ENCODE measurements at regions not wholly inside any gene's neighbourhood (a gene's known extent, or its start where the extent isn't known, plus 50 kb on each side); places are given as distances from the start of the nearest gene placed in this dataset.

DNA sequence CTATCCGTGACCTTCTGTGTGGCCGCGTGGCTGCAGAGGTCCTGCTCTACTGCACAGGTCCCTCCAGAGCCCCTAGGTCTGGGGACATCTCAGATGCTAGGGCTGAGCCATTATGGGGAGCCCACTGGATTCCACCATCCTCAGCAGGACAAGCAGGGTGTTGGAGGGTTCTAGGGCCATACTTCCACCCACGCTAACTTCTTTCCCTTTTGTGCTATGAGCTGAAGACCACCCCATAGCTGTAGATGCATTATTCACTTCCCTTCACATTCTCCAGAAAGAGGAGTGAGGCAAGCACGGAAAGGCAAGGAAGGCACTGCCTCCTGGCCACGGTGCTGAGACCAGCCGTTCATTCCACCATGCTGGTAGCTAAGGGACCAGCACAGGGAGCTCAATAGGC, 149.5 kb upstream of the MYCN start:
- H3K4me1 ChIP-seq (ENCODE audit: control insufficient read depth, extremely low read depth, insufficient read depth, low read length) = no peaks in the 10 kb centered on the region
- no peaks in the 10 kb centered on the region for H3K79me2 ChIP-seq (ENCODE audit: control insufficient read depth, insufficient read depth, low read length)
- H3K9ac ChIP-seq (ENCODE audit: insufficient read depth, low read length) = no peak overlapping the region
- no peaks in the 10 kb centered on the region for H3K9me3 ChIP-seq (ENCODE audit: control insufficient read depth, insufficient read depth, low read depth, low read length)
- H2AFZ ChIP-seq (ENCODE audit: low read length) = no peak overlapping the region
- no peaks in the 10 kb centered on the region for H3K36me3 ChIP-seq (ENCODE audit: control insufficient read depth, insufficient read depth, low read length)
- no peak overlapping the region for H3K27ac ChIP-seq (ENCODE audit: insufficient read depth, low read length)
- no peak for TF ChIP-seq EZH2 (IDR thresholded peaks at IDR 0.05; ENCODE audit: low read length, missing control alignments)
- TF ChIP-seq, protein P1, sequence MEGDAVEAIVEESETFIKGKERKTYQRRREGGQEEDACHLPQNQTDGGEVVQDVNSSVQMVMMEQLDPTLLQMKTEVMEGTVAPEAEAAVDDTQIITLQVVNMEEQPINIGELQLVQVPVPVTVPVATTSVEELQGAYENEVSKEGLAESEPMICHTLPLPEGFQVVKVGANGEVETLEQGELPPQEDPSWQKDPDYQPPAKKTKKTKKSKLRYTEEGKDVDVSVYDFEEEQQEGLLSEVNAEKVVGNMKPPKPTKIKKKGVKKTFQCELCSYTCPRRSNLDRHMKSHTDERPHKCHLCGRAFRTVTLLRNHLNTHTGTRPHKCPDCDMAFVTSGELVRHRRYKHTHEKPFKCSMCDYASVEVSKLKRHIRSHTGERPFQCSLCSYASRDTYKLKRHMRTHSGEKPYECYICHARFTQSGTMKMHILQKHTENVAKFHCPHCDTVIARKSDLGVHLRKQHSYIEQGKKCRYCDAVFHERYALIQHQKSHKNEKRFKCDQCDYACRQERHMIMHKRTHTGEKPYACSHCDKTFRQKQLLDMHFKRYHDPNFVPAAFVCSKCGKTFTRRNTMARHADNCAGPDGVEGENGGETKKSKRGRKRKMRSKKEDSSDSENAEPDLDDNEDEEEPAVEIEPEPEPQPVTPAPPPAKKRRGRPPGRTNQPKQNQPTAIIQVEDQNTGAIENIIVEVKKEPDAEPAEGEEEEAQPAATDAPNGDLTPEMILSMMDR (conservative IDR thresholded peaks at IDR 0.05 in 1 of 2, IDR thresholded peaks at IDR 0.05 in 1 of 2; ENCODE audit: low read depth in 1 of 2, low read length in 2 of 2) = no peak
- H3K4me2 ChIP-seq (ENCODE audit: extremely low read depth, insufficient read depth, low read length) = no peak overlapping the region
- H3K27me3 ChIP-seq (ENCODE audit: control insufficient read depth, insufficient read depth, low read length) = no peaks in the 10 kb centered on the region
- no peaks in the 10 kb centered on the region for H4K20me1 ChIP-seq (ENCODE audit: control insufficient read depth, extremely low read depth, insufficient read depth, low read length)
- H3K4me3 ChIP-seq (replicated peaks in 1 of 4; ENCODE audit: control extremely low read depth in 1 of 4, insufficient read depth in 1 of 4, low read depth in 3 of 4, low read length in 4 of 4) = no peak overlapping the region
- no peak for DNase-seq (ENCODE audit: low read depth in 2 of 2)

- Histone ChIP-seq H3K4me1 (ENCODE audit: control insufficient read depth, extremely low read depth, insufficient read depth, low read length) (no peaks in the 10 kb centered on the region), H2AFZ (ENCODE audit: low read length) (no peak overlapping the region), H3K9ac (ENCODE audit: insufficient read depth, low read length) (no peak overlapping the region), H3K4me2 (ENCODE audit: extremely low read depth, insufficient read depth, low read length) (no peak overlapping the region), H3K4me3 (replicated peaks in 1 of 4; ENCODE audit: control extremely low read depth in 1 of 4, insufficient read depth in 1 of 4, low read depth in 3 of 4, low read length in 4 of 4) (no peak overlapping the region), H3K27me3 (ENCODE audit: control insufficient read depth, insufficient read depth, low read length) (no peaks in the 10 kb centered on the region), H4K20me1 (ENCODE audit: control insufficient read depth, extremely low read depth, insufficient read depth, low read length) (no peaks in the 10 kb centered on the region), H3K79me2 (ENCODE audit: control insufficient read depth, insufficient read depth, low read length) (no peaks in the 10 kb centered on the region), H3K27ac (ENCODE audit: insufficient read depth, low read length) (no peak overlapping the region), H3K9me3 (ENCODE audit: control insufficient read depth, insufficient read depth, low read depth, low read length) (no peaks in the 10 kb centered on the region), H3K36me3 (ENCODE audit: control insufficient read depth, insufficient read depth, low read length) (no peaks in the 10 kb centered on the region)
- no peak for TF ChIP-seq EZH2 (IDR thresholded peaks at IDR 0.05; ENCODE audit: low read length, missing control alignments)
- TF ChIP-seq, protein P1 (conservative IDR thresholded peaks at IDR 0.05 in 1 of 2, IDR thresholded peaks at IDR 0.05 in 1 of 2; ENCODE audit: low read depth in 1 of 2, low read length in 2 of 2) = no peak
- DNase-seq (ENCODE audit: low read depth in 2 of 2) = no peak
Observed at GRCh38 chr2:15791294-15791693, 149.1 kb upstream of the MYCN start.

- Histone ChIP-seq H3K79me2 (ENCODE audit: control insufficient read depth, insufficient read depth, low read length) (no peaks in the 10 kb centered on the region), H3K27ac (ENCODE audit: insufficient read depth, low read length) (no peak overlapping the region), H3K27me3 (ENCODE audit: control insufficient read depth, insufficient read depth, low read length) (no peaks in the 10 kb centered on the region), H3K36me3 (ENCODE audit: control insufficient read depth, insufficient read depth, low read length) (no peaks in the 10 kb centered on the region), H3K9ac (ENCODE audit: insufficient read depth, low read length) (no peak overlapping the region), H3K4me3 (replicated peaks in 1 of 4; ENCODE audit: control extremely low read depth in 1 of 4, insufficient read depth in 1 of 4, low read depth in 3 of 4, low read length in 4 of 4) (no peak overlapping the region), H4K20me1 (ENCODE audit: control insufficient read depth, extremely low read depth, insufficient read depth, low read length) (no peaks in the 10 kb centered on the region), H3K4me1 (ENCODE audit: control insufficient read depth, extremely low read depth, insufficient read depth, low read length) (no peaks in the 10 kb centered on the region), H3K9me3 (ENCODE audit: control insufficient read depth, insufficient read depth, low read depth, low read length) (no peaks in the 10 kb centered on the region), H3K4me2 (ENCODE audit: extremely low read depth, insufficient read depth, low read length) (no peak overlapping the region), H2AFZ (ENCODE audit: low read length) (no peak overlapping the region)
- DNase-seq (ENCODE audit: low read depth in 2 of 2) = no peak
- TF ChIP-seq, protein P1 (conservative IDR thresholded peaks at IDR 0.05 in 1 of 2, IDR thresholded peaks at IDR 0.05 in 1 of 2; ENCODE audit: low read depth in 1 of 2, low read length in 2 of 2) = no peak
- no peak for TF ChIP-seq EZH2 (IDR thresholded peaks at IDR 0.05; ENCODE audit: low read length, missing control alignments)
Observed at GRCh38 chr2:15792331-15792730, 148.0 kb upstream of the MYCN start.
